ENCODE measurements at regions not wholly inside any gene's neighbourhood (a gene's known extent, or its start where the extent isn't known, plus 50 kb on each side); places are given as distances from the start of the nearest gene placed in this dataset.

DNA sequence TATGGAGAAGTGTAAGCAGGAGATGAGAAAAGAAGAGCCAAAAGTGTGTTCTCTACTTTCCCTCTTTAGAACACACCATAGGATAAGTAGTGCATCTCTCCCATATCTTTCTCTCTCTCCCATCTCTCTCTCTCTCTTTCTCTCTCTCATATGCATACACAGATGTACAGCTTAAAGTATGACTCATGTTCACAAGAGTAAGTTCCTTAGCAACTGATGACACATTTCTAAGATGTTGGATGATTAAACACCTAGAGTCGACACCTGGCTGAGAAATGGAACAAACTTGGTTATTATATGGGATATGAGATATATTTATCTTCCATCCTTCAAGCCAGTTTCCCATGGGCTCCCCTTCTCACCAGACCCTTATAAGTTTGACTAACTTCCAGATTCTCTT is 113.5 kb downstream of the TMEM132E start:
- DNase-seq, result no peak
